Fibroblast of villous mesenchyme (primary cell): ENCODE measurements at regions not wholly inside any gene's neighbourhood (a gene's known extent, or its start where the extent isn't known, plus 50 kb on each side); places are given as distances from the start of the nearest gene placed in this dataset.
"Not testable (repeated sequence)": the region's sequence is repeated elsewhere in the genome, so short reads cannot be mapped to it uniquely, and the experiment has no call there.

Source experiments
- DNase-seq: peaks from one replicate; pipeline ENCODE4 v3.0.0-alpha.2; 2010; ENCODE audit warnings: low read depth
- H3K4me3 ChIP-seq: 2 replicates; pipeline ENCODE4 v1.5.1; 2011; ENCODE audit warnings: low read depth, mild to moderate bottlenecking, low read length
- CTCF ChIP-seq: IDR thresholded peaks from 2 replicates; pipeline ENCODE4 v1.5.1; 2012; ENCODE audit warnings: low read depth, mild to moderate bottlenecking, low read length; ENCODE audit not compliant: insufficient read depth

GRCh38 chr6:51105357-51105756, 286.7 kb downstream of the TFAP2B start:
- DNase-seq: no peak
- no peak overlapping the region for H3K4me3 ChIP-seq
- no peak for TF ChIP-seq CTCF

- TF ChIP-seq CTCF: no peak
- DNase-seq: no peak
- no peak overlapping the region for H3K4me3 ChIP-seq
Measured at GRCh38 chr6:51107769-51108203, 289.1 kb downstream of the TFAP2B start.

GRCh38 chr6:51108563-51109234, 290.0 kb downstream of the TFAP2B start:
- no peak for DNase-seq
- no peak for TF ChIP-seq CTCF
- no peak overlapping the region for H3K4me3 ChIP-seq

- no peak for TF ChIP-seq CTCF
- no peak overlapping the region for H3K4me3 ChIP-seq
- no peak for DNase-seq
Measured at GRCh38 chr6:51112731-51113130, 294.1 kb downstream of the TFAP2B start.

- H3K4me3 ChIP-seq: no peak overlapping the region
- no peak for TF ChIP-seq CTCF
Measured at GRCh38 chr6:51116723-51117122, 298.1 kb downstream of the TFAP2B start.

GRCh38 chr6:51118792-51119191, 300.1 kb downstream of the TFAP2B start:
- no peak overlapping the region for H3K4me3 ChIP-seq
- TF ChIP-seq CTCF: no peak
- no peak for DNase-seq

More at GRCh38 chr6:51116723-51117122, 298.1 kb downstream of the TFAP2B start:
- DNase-seq: no peak

GRCh38 chr6:51120016-51120415, 301.3 kb downstream of the TFAP2B start:
- no peak for TF ChIP-seq CTCF
- no peak overlapping the region for H3K4me3 ChIP-seq
- DNase-seq: no peak

- DNase-seq, H3K4me3 ChIP-seq: not testable (repeated sequence)
Measured at GRCh38 chr6:51121380-51121976, 302.8 kb downstream of the TFAP2B start.
